ENCODE measurements at regions not wholly inside any gene's neighbourhood (a gene's known extent, or its start where the extent isn't known, plus 50 kb on each side); places are given as distances from the start of the nearest gene placed in this dataset.

DNA sequence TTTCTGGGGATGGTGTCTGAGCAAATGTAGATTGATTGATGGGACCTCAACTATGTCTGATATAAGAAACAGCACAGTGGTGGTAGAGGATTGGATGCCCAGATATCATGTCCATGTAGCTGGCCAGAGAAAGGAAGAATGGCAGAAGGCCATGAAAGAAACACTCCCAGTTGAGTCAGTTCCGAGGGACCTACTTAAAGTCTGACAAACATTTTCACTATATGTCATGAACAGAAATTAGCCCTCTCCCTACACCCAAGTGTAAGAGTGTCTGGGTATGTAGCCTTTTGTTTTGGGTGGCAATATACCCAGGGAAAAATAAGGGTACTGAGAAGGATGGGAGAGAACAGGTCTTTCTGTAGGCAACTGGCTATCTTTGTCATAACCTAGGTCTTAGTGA lies 434.2 kb downstream of the BCKDHB start:
- Histone ChIP-seq H3F3A (ENCODE audit: insufficient read depth) (peaks cover 23% of the 10 kb centered on the region), H3K9me3 (ENCODE audit: low read depth) (no peaks in the 10 kb centered on the region), H3K27me3 (replicated peaks; ENCODE audit: insufficient read depth) (no peaks in the 10 kb centered on the region), H4K20me1 (ENCODE audit: insufficient read depth) (no peaks in the 10 kb centered on the region), H3K9ac (no peak overlapping the region; the same call in 1 of the 2 replicates), H3K36me3 (ENCODE audit: low read depth) (no peaks in the 10 kb centered on the region; the same call in 1 of the 2 replicates), H3K79me2 (ENCODE audit: insufficient read depth) (no peaks in the 10 kb centered on the region), H3K4me3 (no peak overlapping the region), H3K4me2 (ENCODE audit: unreplicated experiment) (peak overlapping the region; percentile 12), H3K4me1 (ENCODE audit: insufficient read depth) (peaks cover 46% of the 10 kb centered on the region), H3K27ac (peak overlapping the region; percentile 73), H2AFZ (peak overlapping the region; percentile 8; the same call in 1 of the 2 replicates), H3K9me2 (ENCODE audit: insufficient read depth) (no peaks in the 10 kb centered on the region)
- TF ChIP-seq EZH2 (IDR thresholded peaks at IDR 0.05; ENCODE audit: insufficient read depth, poor library complexity, severe bottlenecking): no peak
- TF ChIP-seq EZH2phosphoT487 (IDR thresholded peaks at IDR 0.05; ENCODE audit: insufficient read depth, low read depth): no peak
- 17 to 33% methylated on average over 1 of the region's 1 CpG for WGBS, 2 experiments (ENCODE audit: low coverage in 1 of 2, low lambda C conversion rate in 2 of 2, missing lambda C conversion rate in 2 of 2)
- DNase-seq: peak; percentile 54
- in situ Hi-C loops (cut with MboI): no loop called here

- H3K4me3 ChIP-seq: no peak overlapping the region
- H3K27me3 ChIP-seq (replicated peaks; ENCODE audit: insufficient read depth): no peaks in the 10 kb centered on the region
- in situ Hi-C loops (cut with MboI): no loop called here
- no peaks in the 10 kb centered on the region; the same call in 1 of the 2 replicates for H3K36me3 ChIP-seq (ENCODE audit: low read depth)
- H3K4me1 ChIP-seq (ENCODE audit: insufficient read depth): peaks cover 20% of the 10 kb centered on the region
- DNase-seq: no peak
- no peaks in the 10 kb centered on the region for H3K79me2 ChIP-seq (ENCODE audit: insufficient read depth)
- no peak overlapping the region for H2AFZ ChIP-seq
- H3K9me2 ChIP-seq (ENCODE audit: insufficient read depth): no peaks in the 10 kb centered on the region
- peaks cover 18% of the 10 kb centered on the region for H3F3A ChIP-seq (ENCODE audit: insufficient read depth)
- no peak overlapping the region for H3K9ac ChIP-seq
- no peaks in the 10 kb centered on the region for H4K20me1 ChIP-seq (ENCODE audit: insufficient read depth)
- H3K4me2 ChIP-seq (ENCODE audit: unreplicated experiment): no peak overlapping the region
- no peaks in the 10 kb centered on the region for H3K9me3 ChIP-seq (ENCODE audit: low read depth)
- WGBS, 2 experiments (ENCODE audit: low coverage in 1 of 2, low lambda C conversion rate in 2 of 2, missing lambda C conversion rate in 2 of 2): 95 to 97% methylated on average over 6 of the region's 6 CpGs
- H3K27ac ChIP-seq: no peak overlapping the region
- TF ChIP-seq EZH2phosphoT487 (IDR thresholded peaks at IDR 0.05; ENCODE audit: insufficient read depth, low read depth) (no peak), EZH2 (IDR thresholded peaks at IDR 0.05; ENCODE audit: insufficient read depth, poor library complexity, severe bottlenecking) (no peak)
Observed at GRCh38 chr6:80537118-80537972, 430.9 kb downstream of the BCKDHB start.

- Histone ChIP-seq H3K27ac (no peak overlapping the region), H3K79me2 (ENCODE audit: insufficient read depth) (no peaks in the 10 kb centered on the region), H3K4me2 (ENCODE audit: unreplicated experiment) (no peak overlapping the region), H3K9ac (no peak overlapping the region), H3K4me3 (no peak overlapping the region), H4K20me1 (ENCODE audit: insufficient read depth) (no peaks in the 10 kb centered on the region), H2AFZ (no peak overlapping the region), H3K9me3 (ENCODE audit: low read depth) (no peaks in the 10 kb centered on the region), H3K9me2 (ENCODE audit: insufficient read depth) (no peaks in the 10 kb centered on the region), H3K36me3 (ENCODE audit: low read depth) (no peaks in the 10 kb centered on the region; the same call in 1 of the 2 replicates), H3F3A (ENCODE audit: insufficient read depth) (peaks cover 9% of the 10 kb centered on the region), H3K27me3 (replicated peaks; ENCODE audit: insufficient read depth) (no peaks in the 10 kb centered on the region), H3K4me1 (ENCODE audit: insufficient read depth) (peaks cover 9% of the 10 kb centered on the region)
- TF ChIP-seq EZH2 (IDR thresholded peaks at IDR 0.05; ENCODE audit: insufficient read depth, poor library complexity, severe bottlenecking): no peak
- TF ChIP-seq EZH2phosphoT487 (IDR thresholded peaks at IDR 0.05; ENCODE audit: insufficient read depth, low read depth): no peak
- WGBS, 2 experiments (ENCODE audit: low coverage in 1 of 2, low lambda C conversion rate in 2 of 2, missing lambda C conversion rate in 2 of 2): 81 to 95% methylated on average over 1 of the region's 1 CpG
- no peak for DNase-seq
- in situ Hi-C loops (cut with MboI): no loop called here
Observed at GRCh38 chr6:80535914-80536565, 429.6 kb downstream of the BCKDHB start.

GRCh38 chr6:80531681-80532619 lies 425.5 kb downstream of the BCKDHB start:
- Histone ChIP-seq H4K20me1 (ENCODE audit: insufficient read depth) (no peaks in the 10 kb centered on the region), H3K9me2 (ENCODE audit: insufficient read depth) (no peaks in the 10 kb centered on the region), H3K27ac (no peak overlapping the region), H3K79me2 (ENCODE audit: insufficient read depth) (no peaks in the 10 kb centered on the region), H3K4me1 (ENCODE audit: insufficient read depth) (no peaks in the 10 kb centered on the region), H3K36me3 (ENCODE audit: low read depth) (no peaks in the 10 kb centered on the region; the same call in 1 of the 2 replicates), H2AFZ (0 out of 2 replicates have a peak overlapping the region, but pooled peaks have one; percentile 12), H3F3A (ENCODE audit: insufficient read depth) (no peaks in the 10 kb centered on the region), H3K4me3 (no peak overlapping the region), H3K4me2 (ENCODE audit: unreplicated experiment) (no peak overlapping the region), H3K27me3 (replicated peaks; ENCODE audit: insufficient read depth) (no peaks in the 10 kb centered on the region), H3K9me3 (ENCODE audit: low read depth) (no peaks in the 10 kb centered on the region), H3K9ac (no peak overlapping the region)
- 75 to 76% methylated on average over 4 of the region's 4 CpGs for WGBS, 2 experiments (ENCODE audit: low coverage in 1 of 2, low lambda C conversion rate in 2 of 2, missing lambda C conversion rate in 2 of 2)
- DNase-seq: no peak
- in situ Hi-C loops (cut with MboI): no loop called here
- no peak for TF ChIP-seq EZH2 (IDR thresholded peaks at IDR 0.05; ENCODE audit: insufficient read depth, poor library complexity, severe bottlenecking)
- no peak for TF ChIP-seq EZH2phosphoT487 (IDR thresholded peaks at IDR 0.05; ENCODE audit: insufficient read depth, low read depth)

Data from GM23248 (cell line).